NCI-H2171 treated with DMSO at 0.1 percent for 48 hours (cell line): ENCODE measurements at regions not wholly inside any gene's neighbourhood (a gene's known extent, or its start where the extent isn't known, plus 50 kb on each side); places are given as distances from the start of the nearest gene placed in this dataset.
"Not testable (repeated sequence)": the region's sequence is repeated elsewhere in the genome, so short reads cannot be mapped to it uniquely, and the experiment has no call there.

ENCODE experiments used
- DNase-seq: peaks from one replicate; lab custom pipeline; 2025; lab: John Stamatoyannopoulos, UW

GRCh38 chrX:138929926-138930582, 218.5 kb upstream of the FGF13 start:
- no peak for DNase-seq

DNA sequence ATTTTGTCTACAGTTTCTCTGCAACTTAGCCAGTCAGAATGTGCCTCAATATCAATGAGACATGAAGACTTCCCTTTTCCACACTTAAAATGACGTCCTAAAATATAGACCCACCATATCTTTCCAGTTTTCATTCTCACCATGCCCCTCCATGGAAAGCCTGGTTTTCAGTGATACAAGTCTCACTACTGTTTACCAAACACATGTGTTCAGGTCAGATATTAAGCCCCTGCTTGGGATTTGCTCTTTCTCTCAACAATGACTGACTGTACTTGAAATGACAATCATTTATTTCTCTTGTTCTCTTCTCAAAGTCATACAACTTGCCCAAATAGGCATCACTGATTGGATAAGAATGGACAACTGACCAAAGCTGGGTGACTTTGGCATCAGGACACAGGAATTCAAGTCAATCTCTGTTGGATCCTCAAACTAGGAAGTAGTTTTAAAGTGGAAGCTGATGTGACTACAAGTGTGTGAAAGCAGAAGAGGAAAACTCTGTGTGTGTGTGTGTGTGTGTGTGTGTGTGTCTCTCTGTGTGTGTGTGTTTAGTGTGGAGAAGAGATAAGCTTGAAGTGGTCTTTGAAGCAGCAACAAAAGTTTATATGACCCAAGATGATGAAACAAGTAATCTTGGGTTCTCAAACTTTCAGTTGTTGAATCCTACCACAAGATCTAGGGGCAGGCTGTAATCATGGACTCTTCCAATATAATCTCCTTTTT, 217.4 kb upstream of the FGF13 start:
- DNase-seq, result no peak

DNA sequence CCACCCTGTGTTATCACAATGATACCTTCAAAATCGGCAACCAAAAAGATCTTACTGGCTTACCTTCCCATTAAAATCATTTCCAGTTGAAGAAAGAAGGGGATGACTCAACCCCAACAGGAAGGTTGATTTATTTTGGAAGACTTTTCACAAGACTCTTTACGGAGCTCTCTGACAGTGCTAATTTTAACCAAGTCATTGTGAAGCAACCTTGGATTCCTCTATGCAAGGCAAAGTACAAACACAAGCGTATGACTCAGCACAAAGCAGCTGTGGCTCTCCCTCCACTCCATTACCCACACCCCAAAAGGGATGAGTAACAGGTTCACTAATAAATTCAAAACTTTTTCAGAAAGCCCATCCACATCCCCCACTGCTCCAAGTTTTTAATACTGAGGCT, 213.8 kb upstream of the FGF13 start:
- no peak for DNase-seq

DNA sequence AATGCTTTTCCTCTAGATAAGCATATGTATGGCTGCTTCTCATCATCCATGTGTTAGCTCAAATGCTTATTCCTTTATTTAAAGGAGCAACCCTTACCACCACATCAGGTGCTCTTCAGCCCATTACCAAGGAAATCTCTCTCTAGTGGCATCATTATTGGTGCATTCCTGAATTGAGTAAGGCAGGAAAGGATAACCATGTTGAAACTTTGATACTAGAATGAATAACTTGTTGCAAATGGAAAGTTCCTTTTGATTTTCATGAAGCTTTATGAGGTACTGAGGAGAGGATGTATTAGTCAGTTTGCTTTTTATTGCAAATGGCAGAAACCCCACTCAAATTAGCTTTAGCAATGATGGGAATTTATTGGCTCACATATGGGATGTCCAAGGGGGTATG, 212.3 kb upstream of the FGF13 start:
- DNase-seq, result no peak

DNA sequence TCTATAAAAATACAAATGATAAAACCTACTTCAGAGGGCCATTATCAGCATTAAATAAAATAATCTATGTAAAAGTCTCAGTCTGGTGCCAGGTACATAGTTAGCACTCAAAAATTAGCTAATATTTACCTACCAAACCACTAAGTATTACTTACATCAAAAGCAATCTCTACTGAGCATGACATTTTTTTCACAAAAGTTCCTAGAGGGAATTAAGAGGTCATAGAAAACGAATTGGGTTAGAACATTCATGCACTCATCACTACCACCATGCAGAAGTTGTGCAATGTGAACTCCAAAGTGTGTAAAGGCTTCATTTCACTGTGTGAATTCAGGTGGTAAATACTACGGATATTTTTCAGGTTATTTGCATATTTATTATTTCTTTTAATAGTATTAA, 209.5 kb upstream of the FGF13 start:
- no peak for DNase-seq

GRCh38 chrX:138917781-138918180, 206.3 kb upstream of the FGF13 start:
- no peak for DNase-seq

DNA sequence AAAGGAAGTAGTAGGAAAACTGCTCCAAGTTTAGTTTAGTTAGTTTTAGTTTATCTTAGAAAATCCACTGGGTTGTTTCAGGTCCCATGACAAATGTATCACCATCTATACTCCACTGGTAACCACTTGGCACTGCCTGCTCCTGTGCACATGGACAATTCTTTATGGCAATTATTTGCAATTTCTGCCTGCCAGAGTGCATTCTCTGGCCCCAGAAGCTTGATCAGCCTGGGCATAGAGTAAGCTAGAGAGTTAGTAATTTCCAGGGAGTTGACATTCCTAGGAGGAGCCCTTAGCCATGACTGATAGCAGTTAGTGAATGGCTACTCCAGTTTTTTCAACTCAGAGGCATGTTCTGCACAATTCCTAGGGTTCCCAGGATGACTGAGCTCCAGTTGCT, 203.2 kb upstream of the FGF13 start:
- DNase-seq, result no peak

DNA sequence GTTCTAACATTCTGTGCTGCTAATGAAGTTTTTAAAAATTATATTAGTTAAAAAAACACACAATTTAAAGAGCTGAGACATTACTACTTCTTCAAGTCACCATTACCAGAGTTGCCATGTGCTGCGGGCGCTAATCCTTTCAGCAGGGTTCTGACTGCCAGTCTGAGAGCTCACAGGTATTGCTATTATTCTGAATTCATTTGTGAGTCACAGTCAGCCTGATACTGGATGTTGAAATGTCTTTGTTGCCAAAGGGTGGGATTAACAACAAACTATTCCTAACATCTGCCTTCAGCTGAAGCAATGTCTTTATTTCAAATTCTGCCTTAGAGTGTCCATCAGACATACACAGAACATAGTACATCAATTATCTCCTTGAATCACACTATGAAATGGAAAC, 197.1 kb upstream of the FGF13 start:
- no peak for DNase-seq

- DNase-seq, result no peak
Measured at GRCh38 chrX:138897621-138898492, 186.3 kb upstream of the FGF13 start.

DNA sequence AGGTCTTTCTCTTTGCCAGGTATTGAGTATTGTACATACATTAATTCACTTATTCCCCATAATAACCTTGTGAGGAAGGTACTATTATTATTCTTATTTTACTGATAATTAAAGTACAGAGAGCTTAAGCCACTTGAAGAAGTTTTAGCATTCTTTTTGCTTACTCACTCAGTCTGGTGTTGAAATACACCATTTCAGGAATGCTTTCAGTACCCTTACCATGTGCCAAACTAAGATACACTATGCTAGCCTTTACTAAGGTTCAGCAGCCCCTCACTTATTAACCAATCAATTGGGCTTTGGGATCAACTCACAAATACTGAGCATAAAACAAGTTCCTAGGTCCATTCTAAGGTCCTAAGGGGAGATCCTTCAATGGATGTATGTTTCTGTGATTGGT, 179.0 kb upstream of the FGF13 start:
- DNase-seq, result no peak

- DNase-seq, result no peak
Measured at GRCh38 chrX:138889149-138889548, 177.6 kb upstream of the FGF13 start.

DNA sequence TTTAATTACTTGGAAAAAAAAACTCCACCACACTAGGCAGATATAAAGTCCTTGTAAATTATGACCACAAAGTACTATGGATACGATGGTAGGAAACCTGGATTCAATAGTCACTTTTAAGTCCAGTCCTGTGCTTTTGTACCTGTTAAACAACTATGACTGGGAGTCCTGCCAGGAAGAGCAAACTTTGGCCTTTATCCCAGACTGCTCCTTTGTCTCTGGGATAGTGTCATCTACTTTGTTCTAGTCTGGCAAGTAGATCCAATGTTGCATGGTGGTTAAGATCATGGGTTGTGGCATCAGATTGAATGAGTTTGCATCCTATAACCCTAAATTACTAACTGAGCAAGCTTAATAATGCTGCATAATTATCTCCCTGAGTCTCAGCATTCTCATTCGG, 175.3 kb upstream of the FGF13 start:
- DNase-seq, result no peak

GRCh38 chrX:138885886-138886285, 174.4 kb upstream of the FGF13 start:
- no peak for DNase-seq

GRCh38 chrX:138880293-138880692, 168.8 kb upstream of the FGF13 start:
- not testable (repeated sequence) for DNase-seq

GRCh38 chrX:138877746-138878145, 166.2 kb upstream of the FGF13 start:
- no peak for DNase-seq

GRCh38 chrX:138875472-138875871, 164.0 kb upstream of the FGF13 start:
- no peak for DNase-seq

- no peak for DNase-seq
Measured at GRCh38 chrX:138874271-138874935, 162.9 kb upstream of the FGF13 start.

DNA sequence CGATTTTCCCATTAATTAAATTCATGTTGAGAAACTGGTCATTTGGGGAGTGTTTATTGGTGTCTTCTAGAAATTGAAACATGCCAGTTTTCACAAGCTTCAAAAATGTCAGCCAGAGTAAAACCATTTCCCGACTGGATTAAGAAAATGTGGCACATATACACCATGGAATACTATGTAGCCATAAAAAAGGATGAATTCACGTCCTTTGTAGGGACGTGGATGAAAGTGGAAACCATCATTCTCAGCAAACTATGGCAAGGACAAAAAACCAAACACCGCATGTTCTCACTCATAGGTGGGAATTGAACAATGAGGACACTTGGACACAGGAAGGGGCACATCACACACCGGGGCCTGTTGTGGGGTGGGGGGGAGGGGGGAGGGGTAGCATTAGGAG, 162.1 kb upstream of the FGF13 start:
- not testable (repeated sequence) for DNase-seq

DNA sequence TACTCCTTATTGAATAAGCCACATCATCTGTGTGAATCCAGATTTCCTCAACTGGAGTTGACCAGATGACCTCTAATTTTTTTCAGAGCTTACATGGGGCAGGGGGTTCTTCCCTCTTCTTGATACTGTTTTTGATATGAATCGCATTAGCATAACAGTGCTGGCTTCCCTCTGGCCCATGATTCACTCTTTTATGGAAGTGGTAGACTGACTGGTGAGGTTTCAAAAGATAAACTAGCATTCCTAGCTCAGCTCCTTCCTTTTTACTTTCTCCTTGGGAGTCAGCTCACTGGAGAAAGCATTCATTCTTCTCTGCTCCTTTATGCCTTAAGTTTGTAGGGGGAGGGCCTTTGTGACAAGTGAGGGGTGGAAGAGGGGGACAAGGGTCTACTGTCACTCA, 161.0 kb upstream of the FGF13 start:
- no peak for DNase-seq

DNA sequence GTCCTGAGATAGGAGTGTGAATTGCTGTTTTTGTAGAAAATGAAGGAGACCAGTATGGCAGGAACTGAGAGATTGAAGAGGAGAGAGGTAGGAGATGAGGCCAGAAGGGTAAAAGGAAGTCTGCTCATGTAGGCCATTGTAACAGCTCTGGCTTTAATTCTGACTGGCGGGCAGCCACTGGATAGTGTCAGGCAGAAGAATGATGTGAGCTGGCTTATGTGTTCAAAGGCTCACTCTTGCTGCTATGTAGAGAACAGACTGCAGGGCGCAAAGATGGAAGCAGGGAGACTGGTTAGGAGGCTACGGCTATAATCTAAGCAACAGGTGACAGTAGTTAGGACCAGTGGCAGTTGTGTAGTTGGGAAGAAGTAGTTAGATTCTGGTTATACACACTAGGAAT, 160.2 kb upstream of the FGF13 start:
- no peak for DNase-seq

- DNase-seq, result no peak
Measured at GRCh38 chrX:138866643-138867042, 155.1 kb upstream of the FGF13 start.

DNA sequence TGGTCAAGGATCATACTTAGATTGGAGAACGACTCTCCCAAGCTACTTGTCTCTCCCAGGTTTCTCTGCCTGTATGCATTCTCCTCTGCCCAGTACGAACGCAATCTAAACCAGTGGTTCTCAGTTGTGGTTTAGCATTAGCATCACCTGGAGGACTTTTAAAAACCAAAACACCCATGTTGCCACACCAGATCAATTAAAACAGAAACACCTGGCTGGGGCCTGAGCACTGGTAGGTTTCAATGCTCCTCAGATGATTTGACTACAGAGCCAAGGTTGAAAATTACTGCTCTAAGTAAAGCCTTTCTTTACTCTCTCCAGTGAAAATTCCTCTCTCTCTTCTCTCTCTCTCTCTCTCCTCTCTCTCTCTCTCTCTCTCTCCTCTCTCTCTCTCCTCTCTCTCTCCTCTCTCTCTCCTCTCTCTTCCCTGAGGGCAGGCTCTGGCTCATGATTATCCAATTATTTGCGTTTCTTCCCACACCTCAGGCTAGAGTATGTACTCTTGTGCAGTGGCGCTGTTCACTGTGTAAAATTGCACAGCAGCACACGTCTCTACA, 153.7 kb upstream of the FGF13 start:
- DNase-seq, result no peak
